HG03342 (cell line): ENCODE measurements at regions not wholly inside any gene's neighbourhood (a gene's known extent, or its start where the extent isn't known, plus 50 kb on each side); places are given as distances from the start of the nearest gene placed in this dataset.
"Not testable (repeated sequence)": the region's sequence is repeated elsewhere in the genome, so short reads cannot be mapped to it uniquely, and the experiment has no call there.

ENCODE experiments used
- ATAC-seq: cut with Tn5 transposase; IDR thresholded peaks from one replicate; pipeline ENCODE4 v1.9.1; 2021; ENCODE audit warnings: mild to moderate bottlenecking, moderate library complexity; ENCODE audit not compliant: unreplicated experiment

DNA sequence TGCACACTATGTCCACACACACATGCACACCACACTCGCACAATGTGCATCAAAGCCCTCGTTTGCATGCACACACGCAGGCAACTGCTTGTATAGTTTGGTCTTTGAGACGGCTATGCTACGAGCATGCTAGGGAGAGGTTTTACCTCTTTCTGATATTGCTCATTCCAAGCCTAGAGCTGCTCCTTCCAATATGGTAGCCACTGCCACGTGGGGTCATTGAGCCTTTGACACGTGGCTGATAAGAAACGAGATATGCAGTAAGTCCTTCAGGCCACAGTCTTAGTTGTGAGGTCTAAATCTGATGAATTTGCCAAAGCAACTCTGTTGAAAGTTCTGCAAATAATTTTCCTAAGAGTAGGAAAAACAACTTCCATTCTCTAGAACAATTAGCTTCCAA lies 204.4 kb downstream of the KLF6 start:
- no peak for ATAC-seq

DNA sequence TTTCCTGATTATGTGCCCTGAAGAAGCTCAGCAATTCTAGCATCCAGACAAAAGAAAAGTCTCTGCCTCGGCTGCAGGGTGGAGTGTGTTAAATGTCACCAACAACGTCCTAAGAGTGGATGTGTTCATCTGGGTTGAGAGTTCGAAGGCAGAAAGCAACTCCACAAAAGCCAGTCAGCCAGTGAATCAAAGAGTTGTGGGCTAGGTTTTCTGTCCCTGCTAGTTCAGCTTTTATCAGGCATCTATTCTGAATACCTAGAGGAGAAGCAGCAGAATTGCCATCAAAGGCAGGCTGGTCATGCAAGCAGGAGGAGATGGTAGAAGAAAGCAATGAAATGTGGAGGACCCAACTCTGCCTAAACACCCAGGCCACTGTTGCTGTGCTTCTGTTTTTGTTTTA lies 205.2 kb downstream of the KLF6 start:
- ATAC-seq = no peak

DNA sequence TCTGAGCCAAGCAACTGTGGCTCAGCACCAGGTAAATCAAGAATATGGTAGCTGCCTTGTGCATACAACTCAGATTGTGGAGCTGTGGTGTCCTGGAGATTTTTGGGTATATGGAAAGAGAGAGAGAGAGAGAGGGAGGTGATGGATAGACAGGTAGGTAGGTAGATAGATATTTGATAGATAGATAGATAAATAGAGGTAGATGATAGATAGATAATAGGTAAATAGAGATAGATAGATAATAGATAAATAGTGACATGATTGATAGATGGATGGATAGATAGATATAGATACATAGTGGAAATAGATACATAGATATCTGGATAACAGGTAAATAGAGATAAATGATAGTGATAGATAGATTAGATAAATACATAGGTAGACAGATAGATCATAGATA lies 206.3 kb downstream of the KLF6 start:
- ATAC-seq = no peak

DNA sequence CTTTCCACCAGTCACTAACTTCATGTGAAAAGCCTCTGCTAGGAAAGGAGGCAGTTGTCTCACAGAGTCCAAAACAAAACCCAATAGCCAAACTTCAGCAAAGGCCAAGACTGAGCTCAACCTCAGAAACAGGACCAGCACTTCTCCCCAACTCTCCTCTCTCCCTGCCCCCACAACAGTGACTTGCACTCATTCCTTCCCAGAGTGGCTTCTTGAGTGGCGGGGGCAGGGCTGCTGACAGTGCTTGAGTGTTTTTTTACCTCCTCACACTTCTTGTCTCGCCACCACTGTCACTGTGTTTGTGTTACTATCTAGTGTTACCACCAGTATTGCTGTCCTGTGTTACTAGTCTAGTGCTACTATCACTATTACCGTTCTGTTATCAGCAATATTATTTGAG lies 206.8 kb downstream of the KLF6 start:
- no peak for ATAC-seq

DNA sequence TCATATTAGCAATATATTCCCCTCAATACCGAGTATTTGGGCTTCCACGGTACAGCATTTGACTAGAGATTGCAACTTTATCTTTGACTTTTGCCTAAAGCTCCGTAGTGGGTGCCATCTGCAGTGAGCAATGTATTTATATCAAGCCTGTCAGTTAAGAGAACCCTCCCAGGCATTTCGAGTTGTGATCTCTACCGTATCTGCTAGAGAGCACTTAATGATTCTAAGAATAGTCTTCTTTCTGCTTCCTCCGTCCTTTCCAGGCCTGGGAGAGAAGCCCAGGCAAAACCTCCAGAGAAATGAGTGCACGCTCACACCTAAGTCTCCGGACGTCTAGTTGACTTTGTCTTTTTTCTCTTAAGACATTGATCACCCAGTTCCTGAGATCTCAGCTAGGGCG lies 210.6 kb downstream of the KLF6 start:
- ATAC-seq = no peak

DNA sequence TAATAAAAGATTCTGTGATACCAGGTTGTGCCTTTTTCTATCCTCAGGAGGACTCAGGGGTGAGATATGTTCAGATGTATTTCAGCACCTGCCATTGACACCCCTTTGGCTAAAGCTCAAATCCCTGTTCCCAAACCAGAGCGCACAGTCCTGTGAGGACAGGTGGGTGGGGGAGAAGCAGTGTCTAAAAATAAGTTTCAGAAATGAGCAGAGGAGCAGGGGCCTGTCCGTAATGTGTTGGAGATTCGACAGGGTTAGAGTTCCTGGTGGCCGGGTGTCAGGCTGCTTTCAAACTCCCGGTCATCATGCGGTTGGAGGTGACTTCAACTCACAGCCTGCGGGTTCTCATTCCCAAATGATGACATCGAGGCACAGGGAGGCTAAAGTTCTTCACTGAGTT lies 211.5 kb downstream of the KLF6 start:
- ATAC-seq = no peak

DNA sequence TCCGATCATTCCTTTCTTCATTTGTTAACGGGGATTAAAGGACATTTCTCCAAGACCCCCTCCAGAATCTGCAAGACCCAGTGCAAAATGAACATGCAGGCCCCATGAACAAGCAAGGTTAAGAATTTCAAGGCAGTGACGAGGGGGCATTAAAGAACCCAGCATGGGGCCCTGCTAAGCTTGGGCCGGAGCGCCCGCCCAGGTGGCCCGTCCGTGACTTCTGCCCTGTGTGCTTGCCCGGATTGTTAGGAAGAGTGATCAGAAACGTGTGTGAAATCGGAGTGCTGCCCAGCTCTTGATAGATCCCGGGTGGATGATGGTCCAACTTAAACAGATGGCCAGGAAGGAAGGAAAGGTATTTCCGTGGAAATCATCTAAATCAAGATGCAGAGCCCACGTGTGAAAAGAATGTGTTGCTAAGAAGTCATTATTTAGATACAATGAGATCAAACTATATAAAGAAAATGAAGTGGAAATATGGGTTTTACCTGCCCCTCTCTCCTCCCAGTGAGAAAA lies 213.6 kb downstream of the KLF6 start:
- ATAC-seq = no peak

DNA sequence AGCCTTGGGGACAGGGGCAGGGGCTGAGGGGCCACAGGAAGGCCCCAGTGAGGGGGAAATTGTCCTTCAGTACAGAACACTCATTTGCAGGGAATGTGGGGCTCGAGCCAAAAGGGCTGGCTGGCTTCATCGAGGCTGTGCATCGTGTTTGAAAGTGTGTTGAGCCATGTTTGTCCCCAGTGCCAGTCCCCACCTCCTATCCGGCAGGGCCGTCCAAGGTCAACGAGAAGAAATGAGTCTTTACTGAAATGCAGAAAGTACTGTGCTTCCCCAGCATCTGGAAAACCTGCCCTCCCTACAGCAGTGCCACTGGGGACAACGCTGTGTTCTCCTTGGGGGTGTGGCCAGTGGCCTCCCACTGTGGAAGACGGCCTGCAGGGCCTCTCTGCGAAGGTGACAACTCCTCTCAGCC lies 214.1 kb downstream of the KLF6 start:
- ATAC-seq = no peak

DNA sequence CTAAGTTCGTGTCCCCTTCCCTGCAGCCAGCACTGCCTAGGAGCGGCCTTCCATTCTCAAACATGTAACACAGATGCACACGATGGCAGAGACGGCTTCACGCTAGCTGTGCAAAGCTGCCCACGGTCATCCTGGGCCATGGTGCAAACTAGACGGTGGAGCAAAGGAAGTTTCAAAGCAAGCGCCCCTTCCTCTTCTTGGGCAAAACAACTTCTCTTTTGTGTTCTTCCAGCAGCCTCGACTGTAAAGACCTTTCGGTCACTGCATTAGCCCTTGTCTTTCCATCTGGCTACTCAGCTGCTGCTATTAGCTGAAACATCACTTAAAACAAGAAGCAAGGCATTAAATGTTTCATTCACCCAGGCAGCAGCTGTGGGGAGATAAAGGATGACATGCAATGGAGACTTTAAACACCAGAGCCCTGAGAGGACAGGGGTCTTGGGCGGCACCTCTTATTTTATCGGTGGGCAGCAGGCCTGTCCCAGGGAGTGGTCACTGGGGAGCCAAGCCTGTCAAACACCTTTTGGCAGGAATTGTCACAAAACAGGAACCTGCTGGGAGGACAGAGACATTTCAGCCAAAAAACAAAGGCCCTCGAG lies 214.8 kb downstream of the KLF6 start:
- no peak for ATAC-seq

DNA sequence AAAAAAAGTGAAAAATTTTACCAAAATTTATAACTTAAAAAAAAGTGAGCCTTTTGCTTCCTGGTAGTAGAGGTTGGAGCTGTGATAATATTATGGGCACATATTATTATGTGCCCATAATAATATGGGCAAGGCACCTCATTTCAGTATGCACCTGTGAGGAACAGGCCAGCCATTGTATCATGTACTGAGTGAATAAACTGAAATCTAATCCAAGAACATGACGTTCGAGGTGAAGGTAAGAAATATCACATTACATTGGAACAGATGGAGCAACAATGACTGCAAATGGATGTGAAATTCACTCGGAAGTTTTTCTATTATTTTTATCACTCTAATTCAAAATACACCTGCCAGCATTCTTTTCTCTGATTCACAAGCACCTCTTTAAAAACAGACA lies 216.0 kb downstream of the KLF6 start:
- no peak for ATAC-seq

DNA sequence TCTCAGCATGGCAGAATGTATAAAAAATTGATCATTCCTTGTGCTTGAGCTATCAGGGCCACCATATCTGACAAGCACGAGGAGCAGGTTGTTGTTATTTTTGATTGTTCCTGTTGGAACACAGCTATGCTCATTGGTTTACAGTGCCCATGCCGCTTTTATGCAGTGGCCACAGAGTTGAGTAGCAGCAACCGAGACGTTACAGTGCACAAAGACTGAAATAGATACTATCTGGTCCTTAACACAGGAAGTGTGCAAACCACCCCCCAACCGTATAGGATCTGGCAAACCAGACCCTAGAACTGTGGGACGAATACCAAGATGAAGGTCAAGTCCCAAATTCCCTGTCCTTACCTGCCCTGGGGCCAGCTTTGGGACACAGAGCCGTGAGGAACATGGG lies 216.6 kb downstream of the KLF6 start:
- ATAC-seq = no peak

DNA sequence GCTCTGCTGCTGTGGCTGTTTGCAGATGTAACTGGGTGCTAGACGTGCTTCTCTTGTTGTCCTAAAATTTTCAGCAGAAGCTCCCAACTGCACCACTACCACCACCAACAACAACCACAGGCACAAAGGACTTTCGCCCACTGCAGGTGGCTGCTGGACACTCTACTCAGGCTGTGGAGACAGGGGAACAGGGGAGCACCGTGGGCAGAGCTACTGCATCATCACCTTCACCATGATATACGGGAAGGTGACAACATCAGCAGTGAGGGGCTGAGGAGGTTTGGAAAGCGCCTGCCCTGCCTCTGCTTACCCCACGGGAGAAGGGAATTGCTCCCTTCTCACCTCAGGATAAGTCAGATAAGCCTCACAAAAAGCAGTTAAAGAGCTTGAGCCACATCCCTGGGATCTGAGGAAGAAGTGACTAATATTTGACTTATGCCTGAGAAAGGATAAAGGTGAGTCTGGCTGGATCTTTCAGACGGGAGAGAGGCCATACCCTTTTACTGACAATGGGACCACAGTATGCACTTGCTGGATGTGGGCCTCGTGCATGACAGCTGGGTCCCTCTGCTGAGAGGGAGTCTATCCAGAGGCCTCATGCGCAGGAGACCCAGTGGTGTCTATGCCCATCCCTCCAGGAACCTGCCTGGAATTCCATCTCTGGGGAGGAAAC lies 217.6 kb downstream of the KLF6 start:
- ATAC-seq = no peak

DNA sequence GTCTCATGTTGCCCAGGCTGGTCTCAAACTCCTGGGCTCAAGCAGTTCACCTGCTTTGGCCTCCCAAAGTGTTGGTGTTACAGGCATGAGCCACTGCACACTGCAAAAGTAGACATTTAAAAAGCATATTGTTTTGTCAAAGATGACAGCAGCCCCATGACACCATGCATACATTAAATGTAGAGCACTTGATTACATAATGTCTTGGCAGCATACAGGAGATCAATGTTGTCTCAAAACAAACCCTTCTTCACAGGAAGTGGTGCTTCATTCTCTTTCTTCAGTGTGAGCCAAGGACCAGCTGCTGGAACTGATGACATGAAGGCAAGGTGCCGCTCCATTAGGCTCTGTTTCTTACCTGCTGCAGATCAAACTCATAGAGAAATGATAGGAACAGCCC lies 218.4 kb downstream of the KLF6 start:
- no peak for ATAC-seq

DNA sequence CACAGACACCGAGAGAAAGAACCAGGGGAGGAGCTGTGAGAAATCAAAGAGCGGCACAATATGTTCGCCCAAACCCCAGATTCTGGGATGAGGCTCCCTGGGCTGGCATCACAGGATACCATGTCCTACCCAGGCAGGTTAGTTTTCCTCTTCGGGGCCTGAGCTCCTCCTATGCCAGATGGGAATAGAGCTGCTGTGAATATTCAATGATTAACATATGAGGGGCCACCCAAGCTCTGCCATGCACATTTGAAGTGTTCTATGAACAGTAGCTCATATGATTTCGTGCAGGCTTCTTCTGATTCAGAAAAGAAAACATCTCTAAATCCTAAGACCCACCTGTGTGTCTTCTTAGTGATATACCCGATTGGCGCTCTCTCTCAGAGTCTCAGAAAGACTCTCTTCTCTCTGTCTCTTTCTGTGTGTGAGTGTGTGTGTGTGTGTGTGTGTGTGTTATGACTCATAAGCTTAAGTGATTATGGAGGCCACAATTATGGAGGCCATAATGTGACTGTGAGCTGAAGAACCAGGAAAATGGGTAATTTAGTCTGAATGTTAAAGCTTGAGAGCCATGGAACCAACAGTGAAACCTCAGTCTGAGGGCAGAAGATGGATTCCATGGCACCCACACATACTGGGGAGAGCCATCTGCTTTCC lies 220.5 kb downstream of the KLF6 start:
- no peak for ATAC-seq

DNA sequence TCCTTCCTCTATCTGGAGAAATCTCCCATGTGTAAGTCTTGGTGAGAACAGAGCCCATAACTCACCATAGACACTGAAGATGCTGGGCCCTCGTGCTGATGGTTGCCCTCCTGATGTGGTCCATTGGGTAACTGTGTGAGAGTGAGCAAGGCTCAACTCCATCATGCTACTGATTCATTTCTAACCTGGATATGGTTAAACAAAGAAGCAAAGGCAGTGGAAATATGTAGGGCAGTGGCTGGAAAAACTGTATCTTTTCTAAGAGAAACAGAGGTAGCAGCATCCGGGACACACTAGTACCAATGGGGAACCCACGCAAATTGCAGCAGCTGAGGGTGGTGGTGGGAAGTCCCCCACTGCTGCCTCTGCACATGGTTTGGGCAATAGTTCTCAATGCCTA lies 221.7 kb downstream of the KLF6 start:
- no peak for ATAC-seq

DNA sequence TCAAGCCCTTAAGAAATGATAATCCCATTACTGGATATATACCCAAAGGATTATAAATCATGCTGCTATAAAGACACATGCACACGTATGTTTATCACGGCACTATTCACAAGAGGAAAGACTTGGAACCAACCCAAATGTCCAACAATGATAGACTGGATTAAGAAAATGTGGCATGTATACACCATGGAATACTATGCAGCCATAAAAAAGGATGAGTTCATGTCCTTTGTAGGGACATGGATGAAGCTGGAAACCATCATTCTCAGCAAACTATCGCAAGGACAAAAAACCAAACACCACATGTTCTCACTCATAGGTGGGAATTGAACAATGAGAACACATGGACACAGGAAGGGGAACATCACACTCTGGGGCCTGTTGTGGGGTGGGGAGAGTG lies 224.4 kb downstream of the KLF6 start:
- not testable (repeated sequence) for ATAC-seq

DNA sequence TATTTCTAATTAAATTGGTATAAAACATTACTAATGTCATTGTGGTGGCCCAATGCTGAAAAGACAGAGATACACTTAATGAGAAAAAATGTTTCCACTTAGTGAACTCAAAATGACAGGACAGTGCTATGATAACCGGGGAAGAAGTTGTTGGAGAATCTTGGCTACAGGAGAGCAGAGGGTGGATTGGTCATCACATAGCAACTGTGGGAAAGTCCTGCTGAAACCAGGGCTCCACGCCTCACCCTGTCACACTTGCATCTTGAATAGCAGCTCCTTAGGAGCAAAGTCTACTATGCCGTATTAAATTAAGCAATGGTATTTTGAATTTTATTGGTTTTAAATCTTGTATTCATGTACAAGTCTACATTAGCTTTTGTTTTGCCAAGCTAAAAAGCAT lies 225.5 kb downstream of the KLF6 start:
- no peak for ATAC-seq

DNA sequence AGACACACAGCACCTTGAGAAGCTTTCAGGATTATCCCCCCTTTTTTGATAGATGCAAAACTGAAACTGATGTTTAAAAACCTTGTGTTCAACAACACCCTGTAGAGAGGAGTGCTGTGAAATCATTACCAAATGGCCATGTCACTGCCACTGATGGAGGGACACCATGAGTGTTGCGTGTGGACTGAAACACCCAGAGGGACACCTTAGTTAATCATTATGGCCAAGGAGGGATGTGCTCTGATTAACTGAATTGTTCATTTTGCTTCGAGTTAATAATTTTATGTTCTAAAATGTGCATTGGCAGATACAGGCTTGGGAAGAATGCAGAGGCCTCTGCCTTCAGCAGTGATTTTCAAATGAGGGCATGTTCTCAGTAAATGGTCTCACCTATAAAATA lies 226.0 kb downstream of the KLF6 start:
- ATAC-seq = no peak

DNA sequence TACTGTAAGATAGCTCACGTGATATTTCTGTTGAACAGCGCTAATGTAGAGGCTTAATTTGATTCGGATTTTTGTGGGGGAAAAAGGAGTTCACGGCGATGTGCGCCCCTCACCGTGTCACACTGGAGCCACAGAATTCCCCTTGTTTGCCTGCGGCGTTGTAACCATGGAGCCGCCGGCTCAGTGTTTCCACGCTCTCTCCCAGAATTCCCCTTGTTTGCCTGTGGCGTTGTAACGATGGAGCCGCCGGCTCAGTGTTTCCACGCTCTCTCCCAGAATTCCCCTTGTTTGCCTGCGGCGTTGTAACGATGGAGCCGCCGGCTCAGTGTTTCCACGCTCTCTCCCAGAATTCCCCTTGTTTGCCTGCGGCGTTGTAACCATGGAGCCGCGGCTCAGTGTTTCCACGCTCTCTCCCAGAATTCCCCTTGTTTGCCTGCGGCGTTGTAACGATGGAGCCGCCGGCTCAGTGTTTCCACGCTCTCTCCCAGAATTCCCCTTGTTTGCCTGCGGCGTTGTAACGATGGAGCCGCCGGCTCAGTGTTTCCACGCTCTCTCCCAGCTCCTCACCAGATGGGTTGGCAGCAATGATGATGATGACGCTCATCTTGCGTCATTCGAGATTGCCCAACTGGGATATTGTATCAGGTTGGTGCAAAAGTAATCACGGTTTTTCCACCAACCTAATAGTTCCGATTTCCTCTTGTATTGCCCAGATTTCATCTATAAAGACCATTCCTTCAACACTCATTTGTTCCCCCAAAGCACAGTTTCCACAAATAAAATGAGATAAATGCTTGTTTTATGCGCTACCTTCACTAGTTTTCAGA lies 228.6 kb downstream of the KLF6 start:
- ATAC-seq = not testable (repeated sequence)

DNA sequence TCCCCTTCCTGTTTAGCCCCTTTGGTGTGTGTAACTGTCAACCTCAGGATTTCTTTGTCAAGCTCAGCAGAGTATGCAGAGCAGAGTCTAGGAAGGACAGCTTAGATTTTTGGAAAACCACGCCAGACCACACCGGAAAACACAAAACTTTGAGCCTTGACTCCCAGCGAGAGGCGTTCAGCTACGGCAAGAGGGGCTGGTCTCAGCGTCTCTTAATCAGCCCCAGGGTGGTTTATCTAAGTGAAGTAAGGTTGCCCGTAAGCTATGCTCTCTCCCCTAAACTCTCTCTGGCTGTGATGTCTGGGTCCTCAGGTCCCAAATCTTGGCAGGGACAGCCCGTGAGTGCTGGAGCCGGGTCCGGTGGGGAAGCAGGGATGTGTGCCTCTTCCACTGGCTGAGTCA lies 230.9 kb downstream of the KLF6 start:
- no peak for ATAC-seq

DNA sequence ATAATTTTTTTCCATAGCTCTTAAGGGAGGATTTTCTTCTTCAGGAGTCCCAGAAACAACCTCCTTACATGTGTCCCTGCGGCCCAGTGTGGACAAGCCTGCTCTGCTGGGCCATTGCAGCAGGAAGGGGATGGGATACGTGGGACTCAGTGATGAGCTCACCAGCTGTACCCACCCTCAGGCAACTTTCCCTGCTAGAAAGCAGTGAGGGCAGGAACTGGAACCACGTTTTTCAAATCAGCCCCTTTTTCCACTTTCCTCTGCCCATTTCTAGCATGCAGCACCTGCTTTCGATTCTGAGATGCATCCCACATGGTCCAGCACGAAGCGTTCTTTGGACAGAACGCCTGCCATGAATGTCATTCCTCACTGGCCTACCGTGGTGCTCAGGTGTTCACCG lies 232.7 kb downstream of the KLF6 start:
- no peak for ATAC-seq

DNA sequence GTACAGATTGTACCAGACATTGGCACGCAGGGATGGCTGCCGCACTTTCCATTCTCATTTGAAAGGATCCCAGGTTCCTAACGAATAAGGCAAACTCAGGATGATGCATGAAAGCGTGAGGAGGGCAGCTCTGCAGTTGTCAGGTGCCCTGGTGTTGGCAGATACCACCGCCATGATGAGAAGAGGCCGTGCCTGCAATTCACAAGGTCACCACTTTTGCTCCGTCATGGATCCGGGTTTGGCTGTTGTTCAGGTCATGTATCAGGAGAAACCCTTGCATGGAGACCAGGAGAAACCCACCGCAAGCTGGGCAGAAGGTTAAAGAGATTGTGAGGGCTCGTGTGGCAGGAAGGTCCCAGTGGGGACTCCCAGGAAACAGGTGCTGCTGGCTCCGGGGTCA lies 233.2 kb downstream of the KLF6 start:
- ATAC-seq = no peak
